ACHN (cell line): ENCODE measurements at regions not wholly inside any gene's neighbourhood (a gene's known extent, or its start where the extent isn't known, plus 50 kb on each side); places are given as distances from the start of the nearest gene placed in this dataset.
"Not testable (repeated sequence)": the region's sequence is repeated elsewhere in the genome, so short reads cannot be mapped to it uniquely, and the experiment has no call there.

ENCODE experiments used
- DNase-seq: peaks from one replicate; pipeline ENCODE4 v3.0.0-alpha.2; 2015
- in situ Hi-C: cut with HindIII; loops from 2 replicates; pipeline ENCODE4 v1.10.0; 2017; ENCODE audit warnings: low sequenced_read_pairs, low pct_ligation_motif_present, low pct_unique_long_range_greater_than_20kb

GRCh38 chr1:182003953-182004586 lies 57.4 kb downstream of the ZNF648 start:
- DNase-seq = no peak
- in situ Hi-C loops = no loop called here

DNA sequence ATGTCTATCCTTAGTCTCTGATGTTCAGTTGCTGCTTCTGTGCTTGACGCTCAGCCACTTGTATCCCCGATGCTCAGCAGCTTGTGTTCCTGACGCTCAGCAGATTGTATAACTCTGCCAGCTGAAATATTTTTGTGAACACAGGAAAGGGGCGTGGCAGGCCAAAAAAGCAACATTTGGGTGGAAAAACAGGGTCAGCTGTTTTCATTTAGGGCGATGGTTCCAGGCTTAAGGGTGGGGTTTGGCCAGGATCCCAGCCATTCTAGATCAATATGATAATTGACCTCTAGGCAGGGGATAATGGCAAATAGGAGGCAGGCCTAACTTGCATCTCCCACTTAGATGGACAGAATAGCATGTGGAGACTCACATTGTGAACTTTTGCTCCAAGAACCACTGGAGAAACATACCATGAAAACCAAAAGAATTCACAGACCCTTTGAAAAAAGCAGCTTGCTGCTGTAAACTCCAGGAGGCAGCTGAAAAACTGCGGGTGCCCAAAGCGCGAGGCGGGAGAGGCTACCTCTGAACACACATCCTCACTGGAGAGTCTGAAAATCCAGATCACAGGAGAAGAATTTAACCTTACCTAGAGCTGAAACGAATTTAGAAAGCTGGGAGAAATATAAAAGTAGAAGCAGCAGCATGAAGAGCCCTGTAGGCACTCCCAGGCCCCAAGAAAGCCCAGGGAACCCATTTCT lies 58.3 kb downstream of the ZNF648 start:
- no peak for DNase-seq
- in situ Hi-C loops = no loop called here

GRCh38 chr1:182002570-182002969 lies 58.9 kb downstream of the ZNF648 start:
- in situ Hi-C loops = no loop called here
- no peak for DNase-seq

- no peak for DNase-seq
- in situ Hi-C loops = no loop called here
Observed at GRCh38 chr1:181998858-181999257, 62.7 kb downstream of the ZNF648 start.

DNA sequence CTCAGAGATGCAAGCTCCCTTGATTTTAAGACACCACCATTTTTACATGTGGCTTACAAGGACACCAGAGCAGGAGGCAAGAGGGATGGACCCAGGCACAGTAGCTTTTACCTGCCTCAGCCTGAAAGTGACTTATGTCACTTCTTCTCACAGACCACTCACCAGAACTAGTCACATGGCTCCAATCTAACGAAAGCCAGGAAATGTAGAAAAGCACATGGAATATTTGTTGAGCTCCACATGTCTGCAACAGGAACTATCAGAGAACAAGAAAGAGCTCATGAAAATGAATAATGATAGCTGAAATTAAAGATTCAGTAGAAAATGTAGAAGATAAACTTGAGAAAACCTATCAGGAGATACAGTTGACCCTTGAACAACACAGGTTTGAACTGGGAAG lies 69.4 kb downstream of the ZNF648 start:
- no peak for DNase-seq
- in situ Hi-C loops = no loop called here

DNA sequence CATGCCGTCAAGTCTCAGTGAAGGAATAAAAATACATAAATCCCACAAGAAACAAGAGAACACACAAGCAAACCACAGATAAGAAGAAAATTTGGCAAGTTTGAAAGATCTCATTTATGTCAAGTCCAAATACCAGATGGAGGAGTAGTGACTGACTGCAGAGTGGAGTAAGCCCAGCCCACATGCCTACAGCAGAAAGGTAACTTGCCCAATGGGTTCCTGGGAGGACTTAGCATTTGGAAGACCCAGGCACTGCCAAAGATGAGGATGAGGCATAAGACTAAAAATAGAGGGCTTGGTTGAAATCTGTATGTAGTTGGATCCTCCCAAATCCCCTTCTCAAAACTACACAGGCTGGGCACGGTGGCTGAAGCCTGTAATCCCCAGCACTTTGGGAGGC lies 70.8 kb downstream of the ZNF648 start:
- in situ Hi-C loops = no loop called here
- DNase-seq = no peak

DNA sequence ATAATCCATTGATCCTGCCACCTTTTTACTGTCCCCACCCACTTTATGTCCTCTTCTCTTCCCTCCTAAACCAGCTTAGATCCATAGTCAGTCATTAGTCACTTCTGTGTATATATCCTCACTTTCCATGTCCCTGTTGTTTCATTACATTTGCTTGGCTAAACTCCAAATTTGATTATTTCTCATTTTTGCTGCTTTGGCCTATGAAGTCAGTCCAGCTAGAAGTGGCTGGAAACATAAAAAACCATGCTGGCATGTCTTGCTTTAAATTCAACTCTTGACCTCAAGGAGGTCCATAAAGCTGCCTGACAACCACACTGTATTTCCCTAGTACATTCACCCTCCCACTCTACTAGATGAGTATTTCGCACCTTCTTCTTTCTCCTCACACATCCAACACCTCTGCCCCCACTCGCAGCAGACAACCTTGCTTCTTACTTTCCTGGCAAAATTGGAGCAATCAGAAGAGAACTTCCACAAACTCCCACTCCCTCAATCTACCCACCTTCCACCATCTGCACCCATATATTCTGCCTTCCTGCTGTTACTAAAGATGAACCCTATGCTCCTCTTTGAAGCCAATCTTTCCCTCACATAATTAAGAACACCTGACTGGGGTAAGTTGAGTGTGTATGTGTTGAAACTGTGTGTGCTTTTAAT lies 72.1 kb downstream of the ZNF648 start:
- no peak for DNase-seq
- in situ Hi-C loops = no loop called here

DNA sequence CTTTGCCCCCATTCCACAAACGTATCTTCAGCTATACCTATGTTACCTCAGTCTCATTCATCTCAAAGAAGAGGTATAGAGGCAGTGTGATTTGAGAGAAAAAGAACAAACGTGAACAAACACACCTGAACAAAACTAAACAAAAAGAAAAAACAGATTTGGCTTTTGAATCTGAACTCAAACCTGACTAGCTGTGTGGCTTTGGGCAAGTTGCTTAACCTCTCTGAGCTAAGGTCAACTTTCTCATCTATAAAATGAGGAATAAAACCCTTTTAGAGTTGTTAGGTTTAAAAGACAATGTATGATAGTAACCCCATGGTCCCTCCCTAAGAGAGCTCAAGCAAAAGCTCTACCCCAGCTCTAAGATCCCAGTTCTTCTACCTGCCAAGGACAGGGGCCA lies 73.5 kb downstream of the ZNF648 start:
- in situ Hi-C loops = no loop called here
- DNase-seq = no peak

DNA sequence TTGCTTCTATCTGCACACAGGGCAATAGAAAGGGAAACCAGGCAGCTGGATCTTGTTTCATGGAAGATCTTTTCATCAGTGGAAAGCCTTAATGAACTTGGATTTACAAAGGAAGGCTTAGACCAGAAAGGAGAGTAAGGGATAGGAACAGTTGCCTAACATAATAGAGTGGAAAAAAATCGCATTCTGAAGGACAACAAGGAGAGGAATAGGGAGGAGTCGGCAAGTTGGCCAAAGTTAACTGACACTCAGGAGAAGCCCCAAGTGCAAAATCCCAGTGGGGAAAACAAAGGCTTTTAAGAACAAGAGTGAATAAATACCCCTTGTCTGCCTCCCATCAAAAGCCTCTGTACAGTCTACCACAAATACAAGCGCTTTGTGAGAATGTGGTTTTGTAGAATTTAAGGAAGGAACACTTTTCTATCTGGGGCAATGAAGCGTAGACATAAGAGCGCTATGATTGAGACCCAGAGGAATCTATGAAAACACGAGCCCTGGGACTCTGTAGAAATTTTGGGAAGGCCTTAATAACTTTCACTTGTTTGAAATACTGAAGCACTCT lies 74.1 kb downstream of the ZNF648 start:
- in situ Hi-C loops = no loop called here
- no peak for DNase-seq

DNA sequence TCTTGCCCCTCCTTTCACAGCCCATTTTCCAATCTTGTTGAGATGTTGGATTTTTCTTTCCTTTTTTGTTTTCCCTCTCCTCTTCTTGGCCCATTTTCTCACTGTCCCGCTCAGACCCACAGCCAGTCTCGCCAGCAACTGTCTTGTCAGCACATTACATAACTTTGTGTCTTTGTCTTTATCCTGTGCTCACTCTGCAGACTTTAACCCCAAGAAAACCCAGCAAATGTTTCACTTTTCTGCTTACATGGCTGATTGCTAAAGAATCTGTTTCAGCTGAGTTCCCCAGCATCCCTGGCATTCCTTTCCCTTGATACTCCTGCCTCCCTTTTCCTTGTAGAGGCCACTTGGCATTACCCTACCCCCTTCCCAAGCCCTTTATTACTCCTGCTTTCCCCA lies 74.6 kb downstream of the ZNF648 start:
- in situ Hi-C loops = no loop called here
- no peak for DNase-seq

- no peak for DNase-seq
- in situ Hi-C loops = no loop called here
Observed at GRCh38 chr1:181985936-181986906, 75.3 kb downstream of the ZNF648 start.

DNA sequence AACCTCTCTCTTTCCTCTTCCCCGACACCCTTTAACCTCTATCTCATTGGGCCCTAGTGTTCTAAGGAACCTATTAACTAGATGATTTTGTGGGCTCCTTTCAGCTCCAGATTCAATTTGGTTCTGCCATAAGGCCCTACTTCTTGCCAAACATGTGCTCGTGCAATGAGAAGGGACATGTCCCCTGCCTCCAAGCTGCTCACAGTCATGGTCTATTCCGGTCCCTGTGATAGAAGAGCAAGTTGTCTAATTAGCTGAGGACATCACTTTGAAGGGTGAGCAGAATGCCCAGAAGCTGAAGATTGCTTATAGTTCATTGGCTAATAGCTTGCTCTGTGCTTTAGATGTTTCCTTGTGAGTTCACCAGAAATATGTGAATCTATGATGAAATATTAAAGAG lies 76.2 kb downstream of the ZNF648 start:
- in situ Hi-C loops = no loop called here

GRCh38 chr1:181984006-181984405 lies 77.5 kb downstream of the ZNF648 start:
- DNase-seq = no peak
- in situ Hi-C loops = no loop called here

More for the DNA sequence above, 76.2 kb downstream of the ZNF648 start:
- no peak for DNase-seq

- in situ Hi-C loops = no loop called here
- DNase-seq = no peak
Observed at GRCh38 chr1:181981821-181982220, 79.7 kb downstream of the ZNF648 start.

GRCh38 chr1:181972256-181972655 lies 89.3 kb downstream of the ZNF648 start:
- in situ Hi-C loops = no loop called here
- DNase-seq = no peak

- no peak for DNase-seq
- in situ Hi-C loops = no loop called here
Observed at GRCh38 chr1:181971424-181971823, 90.1 kb downstream of the ZNF648 start.

- DNase-seq = no peak
- in situ Hi-C loops = no loop called here
Observed at GRCh38 chr1:181969902-181970301, 91.6 kb downstream of the ZNF648 start.

DNA sequence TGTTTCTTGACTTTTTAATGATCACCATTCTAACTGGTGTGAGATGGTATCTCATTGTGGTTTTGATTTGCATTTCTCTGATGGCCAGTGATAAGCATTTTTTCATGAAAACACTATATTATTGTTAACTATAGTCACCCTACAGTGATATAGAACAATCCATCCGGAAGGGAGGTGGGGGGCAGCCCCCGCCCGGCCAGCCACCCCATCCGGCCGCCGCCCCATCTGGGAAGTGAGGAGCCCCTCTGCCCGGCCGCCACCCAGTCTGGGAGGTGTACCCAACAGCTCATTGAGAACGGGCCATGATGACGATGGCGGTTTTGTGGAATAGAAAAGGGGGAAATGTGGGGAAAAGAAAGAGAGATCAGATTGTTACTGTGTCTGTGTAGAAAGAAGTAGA lies 106.8 kb downstream of the ZNF648 start:
- DNase-seq, in situ Hi-C loops: not testable (repeated sequence)

DNA sequence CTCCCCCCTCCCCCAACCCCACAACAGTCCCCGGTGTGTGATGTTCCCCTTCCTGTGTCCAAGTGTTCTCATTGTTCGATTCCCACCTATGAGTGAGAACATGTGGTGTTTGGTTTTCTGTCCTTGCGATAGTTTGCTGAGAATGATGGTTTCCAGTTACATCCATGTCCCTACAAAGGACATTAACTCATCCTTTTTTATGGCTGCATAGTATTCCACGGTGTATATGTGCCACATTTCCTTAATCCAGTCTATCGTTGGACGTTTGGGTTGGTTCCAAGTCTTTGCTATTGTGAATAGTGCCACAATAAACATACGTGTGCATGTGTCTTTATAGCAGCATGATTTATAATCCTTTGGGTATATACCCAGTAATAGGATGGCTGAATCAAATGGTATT lies 107.3 kb downstream of the ZNF648 start:
- in situ Hi-C loops, DNase-seq: not testable (repeated sequence)
